HG02981 (cell line): ENCODE measurements at regions not wholly inside any gene's neighbourhood (a gene's known extent, or its start where the extent isn't known, plus 50 kb on each side); places are given as distances from the start of the nearest gene placed in this dataset.

ENCODE experiments used
- ATAC-seq: cut with Tn5 transposase; IDR thresholded peaks from one replicate; pipeline ENCODE4 v1.9.1; 2021; ENCODE audit warnings: mild to moderate bottlenecking, moderate library complexity; ENCODE audit not compliant: unreplicated experiment

- peak; percentile 46 for ATAC-seq
These were observed 113.2 kb upstream of the GPR26 start for GRCh38 chr10:123552760-123553554.

DNA sequence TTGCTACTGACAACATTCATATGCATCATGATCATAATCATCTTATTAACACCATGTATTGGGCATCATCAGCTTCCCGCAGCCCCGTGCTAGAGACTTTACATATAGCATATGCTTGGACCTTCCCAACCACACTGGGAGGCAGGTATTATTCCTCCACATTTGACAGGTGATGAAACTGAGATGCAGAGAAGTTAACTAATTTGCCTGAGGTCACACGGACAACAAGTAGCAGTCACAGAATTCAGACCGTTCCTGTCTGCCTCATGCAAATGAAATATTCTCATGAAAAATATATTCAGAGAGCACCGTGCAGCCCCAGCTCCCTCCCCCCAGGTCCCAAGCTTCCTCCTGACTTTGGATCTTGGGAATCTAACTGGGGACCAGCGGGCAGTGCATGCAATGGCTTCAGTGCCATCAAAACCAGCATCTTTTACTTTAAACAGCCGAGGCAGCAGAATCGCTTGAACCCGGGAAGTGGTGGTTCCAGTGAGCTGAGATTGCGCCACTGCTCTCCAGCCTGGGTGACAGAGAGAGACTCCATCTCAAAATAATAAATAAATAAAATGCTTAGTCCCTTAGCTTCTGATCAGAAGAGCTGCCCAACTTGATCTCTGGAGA lies 112.2 kb upstream of the GPR26 start:
- no peak for ATAC-seq

- ATAC-seq = no peak
These were observed 111.5 kb upstream of the GPR26 start for GRCh38 chr10:123554656-123555055.

DNA sequence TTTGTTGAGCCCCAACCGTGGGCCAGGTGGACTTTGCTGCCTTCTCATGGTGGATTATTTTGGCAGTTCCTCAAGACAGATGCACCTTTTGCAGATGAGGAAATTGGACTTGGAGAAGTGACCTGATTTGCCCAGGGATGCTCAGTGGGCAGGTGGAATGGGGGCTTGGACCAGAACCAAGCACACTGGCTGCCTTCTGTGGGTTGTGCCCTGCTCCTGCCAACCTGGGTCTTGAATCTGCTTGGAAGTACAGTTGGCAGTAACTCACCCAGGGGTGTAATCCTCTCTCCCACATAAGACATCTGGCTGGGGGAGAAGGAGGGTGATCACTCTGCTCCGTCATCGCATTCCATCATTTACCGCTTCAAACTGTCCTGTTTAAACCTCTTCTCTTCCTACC lies 110.5 kb upstream of the GPR26 start:
- no peak for ATAC-seq

DNA sequence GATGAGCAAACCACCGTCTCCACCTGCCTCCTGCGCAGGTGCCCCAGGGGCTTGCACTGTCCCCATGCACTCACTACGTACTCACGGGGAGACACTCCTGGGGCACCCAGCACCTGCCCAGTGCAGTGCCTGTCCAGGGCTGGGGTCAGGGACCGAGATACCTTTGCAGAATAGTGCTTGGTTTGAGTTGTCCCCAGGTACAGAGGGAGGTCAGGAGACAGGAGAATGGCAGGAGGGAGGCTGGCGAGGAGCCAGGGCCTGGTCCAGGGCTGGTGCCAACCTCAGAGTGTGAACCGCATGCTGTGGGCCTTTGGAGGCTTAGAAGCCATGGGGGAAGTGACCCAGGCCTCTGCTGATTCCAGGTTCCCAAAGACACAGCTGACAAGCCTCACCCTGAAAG lies 110.1 kb upstream of the GPR26 start:
- no peak for ATAC-seq

GRCh38 chr10:123556736-123557135 lies 109.4 kb upstream of the GPR26 start:
- no peak for ATAC-seq

- no peak for ATAC-seq
These were observed 108.6 kb upstream of the GPR26 start for GRCh38 chr10:123557366-123558108.

DNA sequence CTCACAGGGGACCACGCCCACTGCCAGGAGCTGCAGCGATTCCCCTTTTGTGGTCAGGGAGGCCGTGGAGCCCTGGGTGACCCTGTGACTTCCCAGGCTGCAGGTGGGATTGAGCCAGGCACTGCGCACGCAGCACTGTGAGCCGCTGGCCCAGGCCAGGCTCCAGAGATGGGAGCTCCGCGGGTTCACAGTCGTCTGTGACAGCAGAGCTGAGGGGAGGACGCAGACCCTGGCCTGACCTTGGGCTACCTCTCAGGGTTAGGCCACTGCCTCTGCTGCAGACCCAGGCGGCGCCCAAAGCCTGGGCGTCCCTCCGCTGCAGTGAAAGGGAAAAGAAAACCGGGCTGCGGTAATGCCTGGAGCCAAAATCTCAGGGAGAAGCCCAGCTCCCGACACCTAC lies 107.5 kb upstream of the GPR26 start:
- ATAC-seq = no peak

- ATAC-seq = peak; percentile 52
These were observed 106.9 kb upstream of the GPR26 start for GRCh38 chr10:123559066-123559822.

DNA sequence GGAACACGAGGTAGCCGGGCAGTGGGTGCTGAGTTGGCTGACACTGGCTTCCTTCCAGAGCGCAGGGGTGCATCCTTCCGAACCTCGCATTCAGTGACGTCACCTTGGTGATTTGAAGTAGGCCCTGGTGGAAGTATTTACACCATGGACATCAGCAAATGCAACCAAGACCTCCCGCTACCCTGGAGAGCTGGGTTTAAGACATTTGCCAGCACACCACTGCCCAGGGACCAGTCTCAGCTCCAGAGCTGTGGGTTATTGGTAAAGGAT lies 106.4 kb upstream of the GPR26 start:
- no peak for ATAC-seq

- ATAC-seq = no peak
These were observed 105.6 kb upstream of the GPR26 start for GRCh38 chr10:123560301-123561140.

DNA sequence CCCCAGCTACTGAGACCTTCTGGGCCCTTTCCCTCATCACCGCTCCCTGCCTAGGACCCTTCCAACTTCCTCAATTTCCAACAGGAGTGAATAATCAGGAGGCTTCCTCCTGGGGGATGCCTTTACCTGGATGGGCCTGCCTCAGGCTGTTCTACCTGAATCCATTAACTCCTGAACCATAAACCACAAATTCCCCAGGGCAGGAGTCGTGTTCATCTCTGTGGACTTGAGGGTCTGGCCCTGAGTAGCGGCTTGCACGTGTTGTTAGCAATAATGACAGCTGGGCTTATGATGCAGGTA lies 105.1 kb upstream of the GPR26 start:
- ATAC-seq = no peak

- no peak for ATAC-seq
These were observed 103.8 kb upstream of the GPR26 start for GRCh38 chr10:123562387-123562786.

- no peak for ATAC-seq
These were observed 103.2 kb upstream of the GPR26 start for GRCh38 chr10:123562811-123563580.

- ATAC-seq = no peak
These were observed 102.6 kb upstream of the GPR26 start for GRCh38 chr10:123563581-123563855.

GRCh38 chr10:123563994-123564393 lies 102.2 kb upstream of the GPR26 start:
- no peak for ATAC-seq

DNA sequence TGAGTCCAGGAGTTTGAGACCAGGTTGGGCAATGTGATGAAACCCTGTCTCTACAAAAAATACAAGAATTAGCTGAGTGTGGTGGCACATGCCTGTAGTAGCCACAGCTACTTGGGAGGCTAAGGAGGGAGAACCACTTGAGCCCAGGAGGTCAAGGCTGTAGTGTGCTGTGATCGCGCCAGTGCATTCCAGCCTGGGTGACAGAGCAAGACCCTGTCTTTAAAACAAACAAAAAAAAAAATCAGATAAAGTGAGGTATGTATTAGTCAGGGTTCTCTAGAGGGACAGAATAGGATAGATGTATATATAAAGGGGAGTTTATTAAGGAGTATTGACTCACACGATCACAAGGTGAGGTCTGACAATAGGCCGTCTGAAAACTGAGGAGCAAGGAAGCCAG lies 101.5 kb upstream of the GPR26 start:
- no peak for ATAC-seq

DNA sequence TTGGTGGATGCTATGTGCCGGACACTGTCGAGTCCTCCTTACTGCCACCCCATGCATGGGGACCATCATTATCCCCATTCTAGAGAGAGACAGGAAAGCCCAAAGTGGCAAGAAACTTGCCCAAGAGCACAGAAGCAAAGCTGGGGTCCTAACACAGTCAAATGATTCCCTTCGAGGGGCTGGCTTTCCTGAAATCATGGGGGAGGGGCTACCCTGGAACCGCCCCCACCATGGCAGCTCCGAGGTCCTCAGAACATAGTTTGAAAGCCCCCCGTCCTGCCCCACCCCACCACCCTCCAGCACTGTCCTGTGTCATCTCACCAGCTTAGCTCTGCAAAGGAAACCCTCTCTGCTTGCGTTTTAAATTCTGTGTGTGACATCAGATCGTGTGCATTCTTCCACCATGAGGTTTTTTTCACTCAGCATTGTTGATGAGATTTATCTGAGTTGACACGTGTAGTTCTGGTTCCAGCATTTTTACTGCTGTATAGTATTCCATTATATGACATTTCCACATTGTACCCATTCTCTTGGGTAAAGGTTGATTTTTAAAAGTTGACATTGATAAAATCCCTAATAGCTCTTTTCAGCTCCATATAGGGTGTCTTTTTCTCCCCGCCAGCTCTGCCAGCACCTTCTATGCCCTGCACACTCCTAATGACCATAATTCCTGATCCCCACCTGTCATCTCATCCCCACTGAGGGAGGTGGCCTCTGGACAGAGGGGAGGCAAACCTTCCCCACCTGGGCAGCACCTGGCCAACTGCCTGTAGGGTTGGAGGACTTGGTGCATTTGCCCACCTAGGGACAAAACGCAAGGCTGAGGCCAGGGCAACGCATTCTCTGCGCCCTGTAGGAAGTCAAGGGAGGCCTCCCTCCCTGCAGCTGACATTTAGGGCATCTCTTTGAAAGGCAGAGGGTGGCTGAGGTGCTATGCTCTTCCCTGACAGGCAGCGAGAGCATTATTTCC lies 100.2 kb upstream of the GPR26 start:
- no peak for ATAC-seq
